ENCODE measurements at regions not wholly inside any gene's neighbourhood (a gene's known extent, or its start where the extent isn't known, plus 50 kb on each side); places are given as distances from the start of the nearest gene placed in this dataset.

GRCh38 chr1:199735660-199736059, 291.9 kb upstream of the NR5A2 start:
- Histone ChIP-seq H4K20me1 (ENCODE audit: insufficient read depth) (no peaks in the 10 kb centered on the region), H3K9me2 (ENCODE audit: insufficient read depth, low read length) (no peaks in the 10 kb centered on the region), H3K27ac (ENCODE audit: low read length) (no peak overlapping the region), H2AFZ (ENCODE audit: low read depth, low read length) (no peak overlapping the region), H3K27me3 (ENCODE audit: insufficient read depth, low read depth, low read length) (no peaks in the 10 kb centered on the region), H3K4me3 (ENCODE audit: low read length) (no peak overlapping the region), H3K9me3 (ENCODE audit: low read length) (no peaks in the 10 kb centered on the region), H3K36me3 (ENCODE audit: insufficient read depth, low read length) (no peaks in the 10 kb centered on the region), H3F3A (ENCODE audit: insufficient read depth, low read length, poor library complexity, severe bottlenecking) (no peaks in the 10 kb centered on the region), H3K79me2 (replicated peaks; ENCODE audit: insufficient read depth, low read length) (no peaks in the 10 kb centered on the region), H3K4me2 (ENCODE audit: low read length) (no peak overlapping the region), H3K9ac (ENCODE audit: low read length) (no peak overlapping the region)
- TF ChIP-seq CTCF (IDR thresholded peaks at IDR 0.05; ENCODE audit: poor library complexity, severe bottlenecking): no peak
- no peak for TF ChIP-seq EP300 (conservative IDR thresholded peaks at IDR 0.05; ENCODE audit: poor library complexity, severe bottlenecking)
- TF ChIP-seq REST (IDR thresholded peaks at IDR 0.05; ENCODE audit: borderline replicate concordance): no peak
- TF ChIP-seq EZH2 (IDR thresholded peaks at IDR 0.05; ENCODE audit: borderline replicate concordance, insufficient read depth, low read length, poor library complexity, severe bottlenecking): no peak
- TF ChIP-seq MXI1 (conservative IDR thresholded peaks at IDR 0.05; ENCODE audit: poor library complexity, severe bottlenecking): no peak
- TF ChIP-seq SMC3 (conservative IDR thresholded peaks at IDR 0.05; ENCODE audit: poor library complexity): no peak
- TF ChIP-seq POLR2AphosphoS5 (IDR thresholded peaks at IDR 0.05): no peak
- TF ChIP-seq RAD21 (conservative IDR thresholded peaks at IDR 0.05): no peak
- no peak for TF ChIP-seq TAF1 (IDR thresholded peaks at IDR 0.05; ENCODE audit: low read depth)

- Histone ChIP-seq H3K36me3 (ENCODE audit: insufficient read depth, low read length) (no peaks in the 10 kb centered on the region), H3K4me2 (ENCODE audit: low read length) (no peak overlapping the region), H3K27ac (ENCODE audit: low read length) (no peak overlapping the region), H3K9me3 (ENCODE audit: low read length) (no peaks in the 10 kb centered on the region), H3F3A (ENCODE audit: insufficient read depth, low read length, poor library complexity, severe bottlenecking) (no peaks in the 10 kb centered on the region), H3K4me3 (ENCODE audit: low read length) (no peak overlapping the region), H3K27me3 (ENCODE audit: insufficient read depth, low read depth, low read length) (no peaks in the 10 kb centered on the region), H3K9me2 (ENCODE audit: insufficient read depth, low read length) (no peaks in the 10 kb centered on the region), H3K9ac (ENCODE audit: low read length) (no peak overlapping the region), H2AFZ (ENCODE audit: low read depth, low read length) (no peak overlapping the region), H4K20me1 (ENCODE audit: insufficient read depth) (no peaks in the 10 kb centered on the region), H3K79me2 (replicated peaks; ENCODE audit: insufficient read depth, low read length) (no peaks in the 10 kb centered on the region)
- no peak for TF ChIP-seq CTCF (IDR thresholded peaks at IDR 0.05; ENCODE audit: poor library complexity, severe bottlenecking)
- no peak for TF ChIP-seq RAD21 (conservative IDR thresholded peaks at IDR 0.05)
- TF ChIP-seq EZH2 (IDR thresholded peaks at IDR 0.05; ENCODE audit: borderline replicate concordance, insufficient read depth, low read length, poor library complexity, severe bottlenecking): no peak
- TF ChIP-seq MXI1 (conservative IDR thresholded peaks at IDR 0.05; ENCODE audit: poor library complexity, severe bottlenecking): no peak
- TF ChIP-seq POLR2AphosphoS5 (IDR thresholded peaks at IDR 0.05): no peak
- TF ChIP-seq EP300 (conservative IDR thresholded peaks at IDR 0.05; ENCODE audit: poor library complexity, severe bottlenecking): no peak
- no peak for TF ChIP-seq REST (IDR thresholded peaks at IDR 0.05; ENCODE audit: borderline replicate concordance)
- no peak for TF ChIP-seq TAF1 (IDR thresholded peaks at IDR 0.05; ENCODE audit: low read depth)
- TF ChIP-seq SMC3 (conservative IDR thresholded peaks at IDR 0.05; ENCODE audit: poor library complexity): no peak
These were observed 290.9 kb upstream of the NR5A2 start for GRCh38 chr1:199736646-199737045.

All from neural cell (in vitro differentiated cells).